Amniotic stem cell (primary cell): ENCODE measurements at regions not wholly inside any gene's neighbourhood (a gene's known extent, or its start where the extent isn't known, plus 50 kb on each side); places are given as distances from the start of the nearest gene placed in this dataset.
"Not testable (repeated sequence)": the region's sequence is repeated elsewhere in the genome, so short reads cannot be mapped to it uniquely, and the experiment has no call there.

Experiments
- DNase-seq: peaks from one replicate; lab custom pipeline; 2025; lab: John Stamatoyannopoulos, UW

GRCh38 chr6:92274588-92274987, 1144.8 kb downstream of the EPHA7 start:
- no peak for DNase-seq

GRCh38 chr6:92273694-92274093, 1145.7 kb downstream of the EPHA7 start:
- DNase-seq = no peak

- DNase-seq = no peak
Observed at GRCh38 chr6:92271091-92271490, 1148.3 kb downstream of the EPHA7 start.

- no peak for DNase-seq
Observed at GRCh38 chr6:92270365-92270764, 1149.0 kb downstream of the EPHA7 start.

- no peak for DNase-seq
Observed at GRCh38 chr6:92267335-92267734, 1152.0 kb downstream of the EPHA7 start.

GRCh38 chr6:92263864-92264263, 1155.5 kb downstream of the EPHA7 start:
- DNase-seq = no peak

GRCh38 chr6:92259171-92259570, 1160.2 kb downstream of the EPHA7 start:
- DNase-seq = no peak

GRCh38 chr6:92243315-92243714, 1176.0 kb downstream of the EPHA7 start:
- DNase-seq = no peak

GRCh38 chr6:92231171-92231701, 1188.1 kb downstream of the EPHA7 start:
- no peak for DNase-seq

- not testable (repeated sequence) for DNase-seq
Observed at GRCh38 chr6:92219987-92220386, 1199.4 kb downstream of the EPHA7 start.

- DNase-seq = no peak
Observed at GRCh38 chr6:92216717-92217116, 1202.6 kb downstream of the EPHA7 start.

- no peak for DNase-seq
Observed at GRCh38 chr6:92201618-92202017, 1217.7 kb downstream of the EPHA7 start.

- no peak for DNase-seq
Observed at GRCh38 chr6:92196325-92196724, 1223.0 kb downstream of the EPHA7 start.

GRCh38 chr6:92195796-92196195, 1223.6 kb downstream of the EPHA7 start:
- no peak for DNase-seq

- DNase-seq = no peak
Observed at GRCh38 chr6:92188016-92188415, 1231.3 kb downstream of the EPHA7 start.

- DNase-seq = no peak
Observed at GRCh38 chr6:92184933-92185332, 1234.4 kb downstream of the EPHA7 start.

- no peak for DNase-seq
Observed at GRCh38 chr6:92181347-92181746, 1238.0 kb downstream of the EPHA7 start.

- no peak for DNase-seq
Observed at GRCh38 chr6:92180090-92180489, 1239.3 kb downstream of the EPHA7 start.

- DNase-seq = no peak
Observed at GRCh38 chr6:92176666-92177065, 1242.7 kb downstream of the EPHA7 start.

- DNase-seq = no peak
Observed at GRCh38 chr6:92174398-92175073, 1244.8 kb downstream of the EPHA7 start.

- no peak for DNase-seq
Observed at GRCh38 chr6:92169506-92169905, 1249.9 kb downstream of the EPHA7 start.

- no peak for DNase-seq
Observed at GRCh38 chr6:92166666-92167065, 1252.7 kb downstream of the EPHA7 start.

- no peak for DNase-seq
Observed at GRCh38 chr6:92161953-92162352, 1257.4 kb downstream of the EPHA7 start.

GRCh38 chr6:92160226-92160625, 1259.1 kb downstream of the EPHA7 start:
- DNase-seq = no peak
